NCI-H2107 (cell line): ENCODE measurements at regions not wholly inside any gene's neighbourhood (a gene's known extent, or its start where the extent isn't known, plus 50 kb on each side); places are given as distances from the start of the nearest gene placed in this dataset.

Experiments
- DNase-seq: peaks from one replicate; lab custom pipeline; 2025; lab: John Stamatoyannopoulos, UW

- no peak for DNase-seq
These were observed 377.1 kb downstream of the TNS1 start for GRCh38 chr2:217625557-217626169.

- DNase-seq: no peak
These were observed 379.4 kb downstream of the TNS1 start for GRCh38 chr2:217623281-217623912.

DNA sequence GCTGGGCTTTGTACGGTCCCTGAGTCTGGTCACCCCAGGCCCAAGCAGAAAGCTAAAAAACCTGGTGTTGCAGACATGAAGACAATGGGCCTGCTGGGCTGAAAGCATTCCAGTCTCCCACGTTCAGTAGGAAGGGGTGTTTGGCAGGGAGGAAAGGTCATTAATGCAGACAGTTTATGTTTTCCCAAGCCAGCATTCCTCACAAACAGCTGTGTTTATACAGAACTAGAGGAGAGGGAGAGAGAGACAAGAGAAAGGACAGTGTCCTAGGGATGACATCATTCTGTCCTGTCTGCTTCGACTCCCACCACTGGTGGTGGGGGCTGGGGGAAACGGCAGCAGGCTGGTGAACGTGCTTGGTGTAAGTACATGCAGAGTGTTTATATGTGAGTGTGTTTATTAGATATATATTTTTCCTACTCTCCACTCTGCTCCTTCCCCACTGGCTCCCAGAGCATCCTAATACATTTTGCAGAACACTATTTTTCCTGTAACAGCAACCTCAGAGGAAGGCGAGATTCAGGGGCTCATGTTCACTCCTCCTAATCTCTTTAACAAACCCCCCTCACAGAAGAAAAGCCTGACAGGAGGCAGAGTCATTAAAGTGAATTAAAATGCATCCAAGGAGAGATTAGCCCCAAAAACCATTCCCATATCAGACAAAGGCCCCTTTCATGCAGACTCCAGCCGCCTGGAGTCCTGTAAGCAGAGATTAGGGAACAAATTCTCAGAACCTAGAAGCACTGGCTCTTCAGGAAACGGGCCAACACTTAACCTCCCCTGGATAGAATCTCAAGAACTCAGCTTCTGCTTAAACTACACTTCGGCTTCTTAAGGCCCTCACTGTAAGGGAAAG lies 380.4 kb downstream of the TNS1 start:
- no peak for DNase-seq

DNA sequence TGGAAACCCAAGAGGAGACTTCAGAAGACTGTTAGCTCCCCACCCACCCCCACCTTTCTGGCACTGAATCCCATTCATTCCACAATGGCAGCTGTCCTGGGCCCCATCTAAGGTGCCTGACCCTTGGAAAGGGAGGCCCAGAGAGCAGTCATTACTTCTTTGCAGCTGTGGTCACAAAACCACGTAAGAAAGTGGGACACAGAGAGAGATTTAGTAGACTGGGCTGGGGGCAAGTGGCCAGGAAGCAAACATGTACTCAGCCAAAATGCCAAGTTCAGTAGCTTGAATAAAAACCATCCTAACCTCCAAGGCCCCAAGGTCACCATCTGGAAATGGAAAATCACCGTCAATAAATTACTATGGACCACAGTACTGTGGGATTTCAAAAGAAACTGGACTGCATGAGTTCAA lies 381.4 kb downstream of the TNS1 start:
- no peak for DNase-seq

DNA sequence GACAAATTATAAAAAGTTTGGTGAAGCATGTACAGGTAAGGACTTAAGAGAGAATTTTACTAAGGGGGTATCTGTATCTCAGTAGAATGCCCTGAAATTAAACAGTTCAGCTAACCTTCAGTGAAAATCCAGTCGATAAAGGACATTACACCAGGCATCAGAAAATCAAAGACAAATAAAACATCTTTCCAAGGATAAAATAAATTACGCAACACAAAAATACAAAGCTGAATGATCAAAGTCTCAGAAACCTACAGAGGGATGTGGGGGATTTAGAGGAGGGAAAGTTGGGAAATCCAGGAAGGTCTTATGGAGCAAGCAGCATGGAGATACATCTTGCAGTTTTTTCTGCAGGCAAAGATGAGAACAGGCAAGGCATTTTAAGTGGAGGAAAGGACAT lies 384.1 kb downstream of the TNS1 start:
- no peak for DNase-seq

GRCh38 chr2:217617616-217618022 lies 385.2 kb downstream of the TNS1 start:
- DNase-seq: no peak

GRCh38 chr2:217616936-217617335 lies 385.9 kb downstream of the TNS1 start:
- DNase-seq: no peak

DNA sequence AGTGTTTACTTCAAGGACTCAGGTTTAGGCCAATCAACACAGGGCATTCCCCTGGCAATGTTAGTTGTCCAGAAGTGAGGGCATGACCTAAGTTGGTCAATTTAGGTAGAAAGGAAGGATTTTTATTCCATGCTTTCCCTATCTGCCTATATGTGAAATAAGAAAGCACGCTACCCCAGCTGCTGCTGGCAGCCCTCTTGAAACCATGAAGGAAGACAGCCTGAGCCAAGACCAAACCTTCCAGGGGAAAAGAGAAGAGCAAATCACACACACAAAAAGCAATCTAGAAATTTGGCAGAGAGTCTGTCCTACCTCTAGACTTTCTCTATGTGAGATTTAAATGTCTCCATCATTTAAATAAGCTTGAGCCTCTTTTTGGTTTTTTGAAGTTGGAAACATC lies 387.6 kb downstream of the TNS1 start:
- no peak for DNase-seq

GRCh38 chr2:217614498-217614897 lies 388.3 kb downstream of the TNS1 start:
- DNase-seq: no peak

DNA sequence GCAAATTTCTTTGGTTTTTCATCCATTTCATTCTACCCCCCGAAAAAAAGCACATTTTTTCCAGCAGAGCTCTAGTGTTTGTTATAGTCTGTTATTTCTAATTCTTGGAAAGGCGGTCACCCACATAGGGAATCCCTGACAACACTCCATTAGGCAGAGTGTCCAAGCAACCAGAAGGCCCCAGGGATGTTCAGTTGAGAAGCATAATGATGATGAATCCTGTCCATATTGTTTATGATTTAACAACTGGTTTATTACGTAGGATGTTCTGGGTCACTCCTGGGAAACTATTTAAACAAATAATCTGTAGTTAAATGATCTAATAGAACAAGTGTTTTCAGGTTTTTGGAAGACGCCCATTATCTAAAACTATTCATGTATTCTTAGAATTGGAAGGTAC lies 388.7 kb downstream of the TNS1 start:
- no peak for DNase-seq

GRCh38 chr2:217612920-217613319 lies 389.9 kb downstream of the TNS1 start:
- no peak for DNase-seq

DNA sequence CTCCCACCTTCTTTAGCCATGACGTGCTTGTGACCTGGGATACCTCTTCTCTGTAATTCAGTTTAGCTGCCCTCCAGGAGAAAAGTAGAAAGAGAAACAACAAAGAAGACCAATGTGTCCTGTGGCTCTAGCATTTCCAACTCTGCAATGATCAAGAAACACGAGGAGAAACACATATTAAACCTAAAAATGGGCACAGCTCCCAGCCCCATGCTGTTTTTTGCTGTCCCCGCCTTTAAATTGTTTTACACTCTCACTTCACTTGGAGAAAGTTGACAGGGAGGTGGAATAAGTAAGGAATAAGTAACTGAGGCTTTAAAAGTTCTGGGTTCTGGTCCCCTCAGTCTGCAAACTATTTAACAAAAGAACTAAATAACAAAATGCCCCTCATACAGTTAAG lies 390.6 kb downstream of the TNS1 start:
- DNase-seq: no peak

GRCh38 chr2:217611626-217612127 lies 391.1 kb downstream of the TNS1 start:
- DNase-seq: no peak

- no peak for DNase-seq
These were observed 391.7 kb downstream of the TNS1 start for GRCh38 chr2:217611056-217611455.

DNA sequence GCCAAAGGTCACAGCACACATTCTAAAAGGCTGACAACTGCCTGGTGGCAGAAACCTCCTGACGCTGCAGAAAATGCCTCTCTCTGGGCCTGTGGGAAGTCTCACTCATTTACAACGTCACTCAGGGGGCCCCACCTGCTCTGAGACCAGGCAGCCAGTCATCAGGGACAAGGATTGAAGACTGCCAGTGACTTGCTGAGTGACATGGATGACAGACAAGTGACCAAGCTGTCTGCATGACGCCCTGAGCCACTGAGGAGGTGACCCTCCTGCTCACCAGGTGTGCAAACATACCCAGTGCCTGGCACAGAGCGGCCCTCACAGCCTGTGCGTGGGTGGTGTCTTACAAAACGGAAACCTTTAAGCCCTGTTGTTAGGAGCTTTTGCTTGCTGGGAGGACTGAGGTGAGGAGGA lies 392.4 kb downstream of the TNS1 start:
- no peak for DNase-seq

DNA sequence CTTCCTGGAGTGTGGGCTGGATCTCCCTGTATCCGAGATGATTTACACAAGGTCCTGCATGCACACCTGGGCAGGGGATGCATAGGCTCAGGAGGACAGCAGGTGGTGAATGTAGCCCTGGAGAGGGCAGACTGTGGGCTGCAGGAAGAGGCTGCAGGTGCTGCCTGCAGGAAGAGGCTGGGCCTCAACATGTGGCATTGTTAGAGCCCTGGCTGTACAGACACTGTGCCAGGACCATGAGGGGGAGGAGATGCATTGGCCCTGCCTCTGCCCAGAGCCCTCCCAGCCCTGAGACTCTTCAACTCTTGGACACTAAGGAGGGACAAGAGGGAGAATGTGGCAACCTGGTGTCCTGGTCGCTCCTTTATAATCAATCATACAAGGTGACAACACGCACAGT lies 392.8 kb downstream of the TNS1 start:
- no peak for DNase-seq

- no peak for DNase-seq
These were observed 396.5 kb downstream of the TNS1 start for GRCh38 chr2:217606296-217606695.

- no peak for DNase-seq
These were observed 398.1 kb downstream of the TNS1 start for GRCh38 chr2:217604527-217605194.

GRCh38 chr2:217601601-217602000 lies 401.2 kb downstream of the TNS1 start:
- no peak for DNase-seq

- no peak for DNase-seq
These were observed 402.9 kb downstream of the TNS1 start for GRCh38 chr2:217599906-217600305.

DNA sequence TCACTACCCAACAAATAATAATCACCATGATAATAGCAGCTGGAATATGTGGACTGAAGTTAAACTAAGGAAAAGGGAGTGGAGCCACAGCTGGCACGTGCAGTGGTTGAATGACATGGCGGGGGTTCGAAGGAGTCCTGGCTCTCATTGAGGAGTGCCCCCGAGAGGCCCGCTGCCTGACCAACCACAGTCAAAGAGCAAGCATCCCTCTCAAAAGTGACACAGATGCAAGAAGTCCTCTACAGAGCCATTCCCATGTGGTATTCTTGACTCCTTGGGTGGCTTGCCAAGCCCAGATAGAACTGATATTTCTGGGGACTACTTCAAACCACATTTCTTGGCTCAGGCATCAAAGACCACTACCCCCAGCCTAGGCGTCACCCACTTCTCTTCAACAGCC lies 405.1 kb downstream of the TNS1 start:
- DNase-seq: no peak

DNA sequence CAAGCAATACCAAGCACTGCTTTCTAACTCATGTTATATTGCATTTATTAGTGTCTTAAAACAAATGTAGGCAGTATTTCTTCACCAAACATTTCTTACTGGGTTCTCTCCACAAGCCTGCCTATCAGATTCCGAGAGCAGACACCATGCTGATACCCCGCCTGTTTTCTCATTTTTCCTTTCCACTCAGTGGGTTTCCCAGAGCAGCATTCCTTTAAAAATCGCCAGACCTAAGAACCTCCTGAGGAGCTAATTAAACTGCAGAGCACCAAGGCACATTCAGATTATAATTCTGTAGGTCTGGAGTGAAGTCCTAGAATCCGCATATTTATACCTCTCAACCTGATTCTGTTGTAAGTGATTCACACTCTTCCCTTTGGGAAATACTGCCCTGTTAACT lies 405.6 kb downstream of the TNS1 start:
- no peak for DNase-seq
